Mucosa of stomach (tissue), 1 donor: ENCODE measurements at regions not wholly inside any gene's neighbourhood (a gene's known extent, or its start where the extent isn't known, plus 50 kb on each side); places are given as distances from the start of the nearest gene placed in this dataset.
"Not testable (repeated sequence)": the region's sequence is repeated elsewhere in the genome, so short reads cannot be mapped to it uniquely, and the experiment has no call there.

Source experiments
- H3K27me3 ChIP-seq: one replicate; pipeline ENCODE4 v1.7.0; 2013; ENCODE audit warnings: mild to moderate bottlenecking, low read length; ENCODE audit not compliant: control insufficient read depth, insufficient read depth
- H3K36me3 ChIP-seq: one replicate; pipeline ENCODE4 v1.7.0; 2013; ENCODE audit warnings: low read length; ENCODE audit not compliant: control insufficient read depth, insufficient read depth
- H3K4me1 ChIP-seq: one replicate; pipeline ENCODE4 v1.7.0; 2013; ENCODE audit warnings: mild to moderate bottlenecking, low read length; ENCODE audit not compliant: control insufficient read depth, insufficient read depth
- H3K4me3 ChIP-seq: one replicate; pipeline ENCODE4 v1.7.0; 2013; ENCODE audit warnings: low read length
- H3K9ac ChIP-seq: one replicate; pipeline ENCODE4 v1.7.0; 2013; ENCODE audit warnings: mild to moderate bottlenecking, low read length, moderate library complexity
- H3K9me3 ChIP-seq: one replicate; pipeline ENCODE4 v1.7.0; 2013; ENCODE audit warnings: mild to moderate bottlenecking, low read length, moderate library complexity; ENCODE audit not compliant: control insufficient read depth
- donor health status: Pancreatic carcinoma.

GRCh38 chr11:67779189-67779875 is 104.9 kb upstream of the ALDH3B2 start:
- not testable (repeated sequence) for H3K9ac ChIP-seq, H3K4me3 ChIP-seq, H3K36me3 ChIP-seq, H3K4me1 ChIP-seq, H3K27me3 ChIP-seq, H3K9me3 ChIP-seq

DNA sequence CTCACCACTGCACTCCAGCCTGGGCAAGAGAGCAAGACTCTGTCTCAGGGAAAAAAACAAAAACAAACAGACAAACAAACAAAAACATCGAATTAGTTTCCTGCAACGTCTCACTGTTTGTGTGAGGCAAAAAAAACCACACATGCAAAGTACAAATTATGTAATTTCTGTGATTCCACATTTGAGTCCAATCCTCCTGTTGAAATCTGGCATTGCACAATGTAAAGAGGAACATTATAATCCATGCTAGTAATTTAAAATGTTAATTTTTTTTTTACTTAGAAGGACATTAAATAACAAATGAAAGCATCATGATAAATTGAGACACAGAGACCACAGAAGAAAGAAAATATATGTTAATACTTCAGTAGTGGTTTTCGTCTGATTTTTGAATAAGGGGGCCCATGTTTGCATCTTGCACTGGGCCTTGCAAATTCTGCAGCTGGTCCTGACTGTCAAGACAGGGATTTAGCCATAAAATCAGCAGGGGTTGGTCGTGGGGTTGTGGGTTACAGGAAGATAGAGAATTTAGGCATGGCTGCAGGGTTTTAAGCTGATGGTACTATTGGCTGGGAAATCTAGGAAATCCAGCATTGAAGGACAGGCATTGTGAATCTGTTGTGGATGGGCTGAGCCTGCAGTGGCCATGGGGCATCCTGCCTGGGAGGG is 102.6 kb upstream of the ALDH3B2 start:
- no peak overlapping the region for H3K9ac ChIP-seq
- H3K27me3 ChIP-seq: no peaks in the 10 kb centered on the region
- H3K4me3 ChIP-seq: no peak overlapping the region
- peaks cover 6% of the 10 kb centered on the region for H3K4me1 ChIP-seq
- no peaks in the 10 kb centered on the region for H3K9me3 ChIP-seq
- H3K36me3 ChIP-seq: no peaks in the 10 kb centered on the region

DNA sequence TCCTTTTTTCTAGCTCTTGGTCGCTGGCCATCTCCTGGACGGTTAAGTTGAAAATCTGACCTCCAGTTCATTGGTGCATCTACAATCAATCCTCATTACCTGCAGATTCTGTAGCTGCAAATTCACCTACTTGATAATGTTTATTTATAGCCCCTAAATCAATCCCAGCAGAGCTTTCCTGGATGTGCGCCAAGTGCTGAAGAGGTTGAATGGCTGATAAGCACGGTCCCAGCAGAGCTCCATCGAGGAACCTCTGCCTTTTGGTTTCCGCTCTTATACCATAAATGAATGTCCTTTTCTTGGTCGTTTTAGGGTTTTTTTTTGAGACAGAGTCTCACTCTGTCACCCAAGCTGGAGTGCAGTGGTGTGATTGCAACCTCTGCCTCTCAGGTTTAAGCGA is 99.8 kb upstream of the ALDH3B2 start:
- H3K27me3 ChIP-seq, H3K4me3 ChIP-seq, H3K36me3 ChIP-seq, H3K4me1 ChIP-seq, H3K9me3 ChIP-seq, H3K9ac ChIP-seq: not testable (repeated sequence)

DNA sequence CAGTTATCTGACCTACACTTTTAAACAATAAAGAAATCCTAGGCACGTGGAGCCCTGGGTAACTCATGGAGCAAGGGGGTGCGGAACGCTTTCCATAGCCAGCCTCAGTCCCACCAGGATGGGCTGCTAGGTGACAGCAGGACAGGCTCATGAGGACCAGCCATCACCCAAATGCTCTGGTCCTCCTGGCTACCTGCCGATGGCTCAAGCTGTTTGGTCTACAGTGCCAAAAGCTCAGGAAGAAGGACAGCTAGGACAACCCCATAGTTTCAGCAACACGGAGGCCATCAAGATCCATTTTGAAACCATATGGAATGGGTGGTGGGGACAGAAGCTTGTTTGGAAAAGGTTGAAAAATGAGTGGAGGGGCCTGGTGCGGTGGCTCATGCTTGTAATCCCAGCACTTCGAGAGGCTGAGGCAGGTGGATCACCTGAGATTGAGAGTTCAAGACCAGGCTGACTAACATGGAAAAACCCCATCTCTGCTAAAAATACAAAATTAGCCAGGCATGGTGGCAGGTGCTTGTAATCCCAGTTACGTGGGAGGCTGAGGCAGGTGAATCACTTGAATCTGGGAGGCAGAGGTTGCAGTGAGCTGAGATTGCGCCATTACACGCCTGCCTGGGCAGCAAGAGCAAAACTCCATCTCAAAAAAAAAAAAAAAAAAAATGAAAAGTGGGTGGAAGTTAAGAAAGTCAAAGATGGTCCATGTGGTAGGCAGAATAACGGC is 93.7 kb upstream of the ALDH3B2 start:
- H3K4me3 ChIP-seq, H3K36me3 ChIP-seq, H3K27me3 ChIP-seq, H3K4me1 ChIP-seq, H3K9ac ChIP-seq, H3K9me3 ChIP-seq: not testable (repeated sequence)

DNA sequence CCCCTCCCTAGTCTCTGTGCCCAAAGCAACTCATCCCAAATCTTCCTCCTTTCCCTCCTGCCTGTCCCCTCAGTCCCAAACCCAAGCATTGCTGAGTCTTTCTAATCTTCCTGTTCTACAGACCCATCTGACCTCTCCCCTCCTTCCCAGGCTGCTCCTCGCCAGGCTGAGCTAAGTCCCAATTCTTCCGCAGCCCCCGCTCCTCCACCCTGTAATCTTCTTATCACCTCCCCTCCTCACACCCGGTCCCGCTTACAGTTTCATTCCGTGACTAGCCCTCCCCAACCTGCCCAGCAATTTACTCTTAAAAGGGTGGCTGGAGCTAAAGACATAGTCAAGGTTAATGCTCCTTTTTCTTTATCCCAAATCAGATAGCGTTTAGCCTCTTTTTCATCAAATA is 86.8 kb upstream of the ALDH3B2 start:
- not testable (repeated sequence) for H3K9me3 ChIP-seq, H3K27me3 ChIP-seq, H3K4me1 ChIP-seq, H3K36me3 ChIP-seq, H3K4me3 ChIP-seq, H3K9ac ChIP-seq

DNA sequence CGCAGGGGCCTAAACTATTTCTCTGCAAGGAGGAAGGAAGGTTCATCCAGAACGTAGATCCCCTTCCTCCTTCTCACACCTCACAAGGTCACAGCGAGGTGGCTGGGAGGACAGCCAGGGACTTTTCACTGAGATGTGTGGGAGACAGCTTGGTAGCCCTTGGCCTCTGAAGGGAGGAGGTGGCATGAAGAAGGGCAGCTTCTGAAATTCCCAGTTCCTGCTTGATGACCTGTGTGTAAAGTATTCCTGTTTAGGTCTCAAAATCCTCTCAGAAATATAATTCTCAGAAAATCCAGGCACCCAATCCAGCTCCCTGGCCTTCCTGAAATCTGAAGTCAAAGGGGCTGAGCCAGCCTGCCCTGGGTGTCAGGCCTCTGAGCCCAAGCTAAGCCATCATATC is 84.9 kb upstream of the ALDH3B2 start:
- not testable (repeated sequence) for H3K9me3 ChIP-seq, H3K27me3 ChIP-seq, H3K36me3 ChIP-seq, H3K4me3 ChIP-seq, H3K9ac ChIP-seq, H3K4me1 ChIP-seq

DNA sequence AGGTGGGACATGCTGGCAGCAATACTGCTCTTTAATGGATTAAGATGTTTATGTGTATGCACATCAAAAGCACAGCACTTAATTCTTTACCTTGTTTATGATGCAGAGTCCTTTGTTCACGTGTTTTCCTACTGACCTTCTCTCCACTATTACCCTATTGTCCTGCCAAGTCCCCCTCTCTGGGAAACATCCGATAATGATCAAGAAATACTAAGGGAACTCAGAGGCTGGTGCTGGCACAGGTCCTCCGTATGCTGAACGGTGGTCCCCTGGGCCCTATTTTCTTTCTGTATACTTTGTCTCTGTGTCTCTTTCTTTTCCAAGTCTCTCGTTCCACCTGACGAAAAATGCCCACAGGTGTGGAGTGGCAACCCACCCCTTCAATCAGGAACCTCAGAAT is 84.0 kb upstream of the ALDH3B2 start:
- H3K4me1 ChIP-seq, H3K4me3 ChIP-seq, H3K36me3 ChIP-seq, H3K27me3 ChIP-seq, H3K9ac ChIP-seq, H3K9me3 ChIP-seq: not testable (repeated sequence)

GRCh38 chr11:67758009-67758408 is 83.6 kb upstream of the ALDH3B2 start:
- H3K36me3 ChIP-seq, H3K9me3 ChIP-seq, H3K4me3 ChIP-seq, H3K27me3 ChIP-seq, H3K9ac ChIP-seq, H3K4me1 ChIP-seq: not testable (repeated sequence)

DNA sequence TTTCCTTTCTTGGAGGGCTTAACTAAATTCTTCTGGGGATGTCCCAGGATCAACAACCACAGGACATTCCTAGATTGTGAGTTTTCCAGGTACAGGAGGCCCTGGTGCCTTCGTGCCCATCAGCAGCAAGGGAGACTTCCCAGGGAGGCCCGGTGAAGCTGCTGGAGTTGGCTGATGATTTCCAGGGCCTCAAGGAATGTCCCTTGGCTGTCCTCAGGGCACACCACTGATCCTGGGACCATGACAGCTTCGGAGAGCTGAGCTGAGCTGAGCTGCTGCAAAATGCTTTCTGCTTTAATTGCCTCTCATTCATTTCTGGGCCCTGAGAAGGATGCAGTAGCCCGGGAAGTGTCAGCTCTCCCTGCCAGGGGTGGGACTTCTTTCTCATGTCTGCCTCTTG is 79.4 kb upstream of the ALDH3B2 start:
- not testable (repeated sequence) for H3K27me3 ChIP-seq, H3K4me3 ChIP-seq, H3K9ac ChIP-seq, H3K4me1 ChIP-seq, H3K9me3 ChIP-seq, H3K36me3 ChIP-seq

- no peaks in the 10 kb centered on the region for H3K9me3 ChIP-seq
- no peaks in the 10 kb centered on the region for H3K4me1 ChIP-seq
- no peak overlapping the region for H3K4me3 ChIP-seq
- H3K36me3 ChIP-seq: no peaks in the 10 kb centered on the region
- no peak overlapping the region for H3K9ac ChIP-seq
- H3K27me3 ChIP-seq: no peaks in the 10 kb centered on the region
These were observed 70.8 kb upstream of the ALDH3B2 start for GRCh38 chr11:67745181-67745726.

DNA sequence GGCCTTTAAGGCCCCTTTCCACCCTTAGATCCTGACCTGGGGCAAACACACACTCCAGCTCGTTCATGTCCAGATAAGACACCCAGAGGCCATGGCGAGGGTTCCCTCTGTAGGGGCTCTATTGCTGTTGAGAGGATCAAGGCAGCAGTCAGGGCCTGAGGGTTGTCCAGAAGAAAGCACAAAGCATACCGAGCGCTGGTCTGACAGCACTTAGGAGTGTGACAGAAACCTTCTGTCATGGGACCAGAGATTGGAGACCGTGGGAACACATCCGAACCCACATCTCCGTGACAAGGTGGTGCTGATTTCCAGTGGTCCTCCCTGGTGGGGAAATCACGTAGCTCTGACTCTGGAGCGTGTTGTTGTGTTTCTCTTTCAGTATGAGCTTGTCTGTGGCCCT is 69.8 kb upstream of the ALDH3B2 start:
- H3K4me1 ChIP-seq, H3K27me3 ChIP-seq, H3K36me3 ChIP-seq, H3K4me3 ChIP-seq, H3K9me3 ChIP-seq, H3K9ac ChIP-seq: not testable (repeated sequence)

DNA sequence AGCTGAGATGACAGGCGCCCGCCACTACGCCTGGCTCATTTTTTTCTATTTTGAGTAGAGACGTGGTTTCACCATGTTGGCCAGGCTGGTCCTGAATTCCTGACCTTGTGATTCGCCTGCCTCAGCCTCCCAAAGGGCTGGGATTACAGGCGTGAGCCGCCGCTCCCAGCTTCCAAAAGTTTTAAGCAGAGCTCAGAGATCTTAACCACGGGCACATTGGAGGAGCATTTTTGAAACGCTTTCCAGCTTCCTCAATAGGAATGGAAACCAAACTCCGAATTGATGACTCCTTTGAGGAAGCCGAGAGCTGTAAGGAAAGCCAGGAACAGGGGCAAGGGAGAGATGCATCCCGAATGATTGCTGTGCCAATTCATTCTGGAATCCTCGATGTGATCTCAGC is 63.8 kb upstream of the ALDH3B2 start:
- H3K4me1 ChIP-seq, H3K9me3 ChIP-seq, H3K4me3 ChIP-seq, H3K9ac ChIP-seq, H3K36me3 ChIP-seq, H3K27me3 ChIP-seq: not testable (repeated sequence)
